ENCODE measurements at regions not wholly inside any gene's neighbourhood (a gene's known extent, or its start where the extent isn't known, plus 50 kb on each side); places are given as distances from the start of the nearest gene placed in this dataset.

DNA sequence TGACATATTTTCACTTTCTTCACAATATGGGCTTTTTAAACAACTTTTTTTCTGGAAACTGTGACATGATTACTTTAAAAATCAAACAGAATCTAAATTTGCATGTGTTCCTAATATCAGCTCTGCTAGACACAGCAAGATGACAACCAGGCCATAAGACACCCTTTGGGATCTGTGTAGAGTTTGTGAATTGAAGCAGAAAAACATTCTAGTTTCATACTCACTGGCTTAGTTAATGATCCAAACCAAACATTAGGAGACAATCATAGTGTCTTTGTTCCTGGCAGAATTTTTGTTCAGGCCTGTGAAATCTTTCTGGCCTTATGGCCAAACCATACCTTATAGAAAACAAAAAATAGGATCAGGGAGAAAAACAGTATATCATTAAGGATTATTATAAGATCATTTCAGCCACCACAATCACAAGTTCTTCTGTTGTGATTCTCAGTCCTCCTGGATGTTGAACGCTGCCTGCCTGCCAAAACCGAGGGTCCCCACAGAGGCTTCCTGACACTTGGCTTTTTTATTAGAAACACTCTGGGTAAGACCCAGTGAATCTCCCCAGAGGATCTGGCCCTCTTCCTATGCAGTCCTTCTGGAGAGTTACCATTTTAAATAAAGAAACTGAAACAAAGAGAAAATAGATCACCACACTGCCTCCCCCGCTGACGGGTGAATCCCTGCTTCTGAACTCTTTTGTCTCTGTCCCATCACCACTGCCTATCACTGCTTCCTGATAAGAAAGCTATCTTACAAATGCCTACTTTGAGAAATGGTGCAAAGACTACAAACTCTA is 79.2 kb upstream of the PPP1R3C start:
- Histone ChIP-seq H3K4me2 (ENCODE audit: low read depth, low read length, poor library complexity, severe bottlenecking) (no peak overlapping the region), H3K27me3 (ENCODE audit: insufficient read depth, low read length, poor library complexity, severe bottlenecking) (no peaks in the 10 kb centered on the region), H3K4me3 (ENCODE audit: low read length, poor library complexity, severe bottlenecking) (no peak overlapping the region)

DNA sequence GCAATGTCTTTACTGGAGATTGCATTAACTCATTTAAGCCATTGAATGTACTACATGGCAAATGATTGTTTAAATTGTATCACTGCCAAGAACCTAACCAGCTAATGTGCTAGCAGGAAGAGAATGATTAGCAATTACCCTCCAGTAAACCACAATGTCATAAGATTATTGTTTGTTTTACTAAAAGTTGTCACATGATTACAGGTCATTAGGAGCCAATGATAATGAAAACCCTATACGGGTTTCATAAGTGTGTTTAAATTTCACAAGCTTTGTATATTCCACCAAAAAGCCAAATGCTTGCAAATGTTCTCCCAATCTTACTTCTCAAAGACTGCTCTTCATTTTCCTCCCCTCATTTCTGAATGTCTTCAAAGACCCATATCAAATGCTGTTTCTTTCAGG is 76.5 kb upstream of the PPP1R3C start:
- no peak overlapping the region for H3K4me2 ChIP-seq (ENCODE audit: low read depth, low read length, poor library complexity, severe bottlenecking)
- H4K20me1 ChIP-seq (ENCODE audit: insufficient read depth, low read length, poor library complexity, severe bottlenecking), result no peaks in the 10 kb centered on the region
- no peak for TF ChIP-seq EZH2phosphoT487 (IDR thresholded peaks at IDR 0.05; ENCODE audit: borderline replicate concordance)

More for the DNA sequence above, 79.2 kb upstream of the PPP1R3C start:
- H4K20me1 ChIP-seq (ENCODE audit: insufficient read depth, low read length, poor library complexity, severe bottlenecking), result no peaks in the 10 kb centered on the region
- H3K9me3 ChIP-seq (ENCODE audit: insufficient read depth, low read depth, low read length), result no peaks in the 10 kb centered on the region
- H3F3A ChIP-seq (ENCODE audit: low read depth), result no peaks in the 10 kb centered on the region
- H2AFZ ChIP-seq (ENCODE audit: low read length), result peak overlapping the region; percentile 15; the same call in 1 of the 2 replicates
- peaks cover 10% of the 10 kb centered on the region for H3K4me1 ChIP-seq (ENCODE audit: insufficient read depth, low read length, poor library complexity, severe bottlenecking)
- no peaks in the 10 kb centered on the region for H3K36me3 ChIP-seq (ENCODE audit: insufficient read depth, low read length)
- H3K79me2 ChIP-seq (ENCODE audit: insufficient read depth, low read length), result no peaks in the 10 kb centered on the region
- no peak overlapping the region for H3K9ac ChIP-seq (ENCODE audit: low read depth, low read length, poor library complexity, severe bottlenecking)
- TF ChIP-seq, protein P1, sequence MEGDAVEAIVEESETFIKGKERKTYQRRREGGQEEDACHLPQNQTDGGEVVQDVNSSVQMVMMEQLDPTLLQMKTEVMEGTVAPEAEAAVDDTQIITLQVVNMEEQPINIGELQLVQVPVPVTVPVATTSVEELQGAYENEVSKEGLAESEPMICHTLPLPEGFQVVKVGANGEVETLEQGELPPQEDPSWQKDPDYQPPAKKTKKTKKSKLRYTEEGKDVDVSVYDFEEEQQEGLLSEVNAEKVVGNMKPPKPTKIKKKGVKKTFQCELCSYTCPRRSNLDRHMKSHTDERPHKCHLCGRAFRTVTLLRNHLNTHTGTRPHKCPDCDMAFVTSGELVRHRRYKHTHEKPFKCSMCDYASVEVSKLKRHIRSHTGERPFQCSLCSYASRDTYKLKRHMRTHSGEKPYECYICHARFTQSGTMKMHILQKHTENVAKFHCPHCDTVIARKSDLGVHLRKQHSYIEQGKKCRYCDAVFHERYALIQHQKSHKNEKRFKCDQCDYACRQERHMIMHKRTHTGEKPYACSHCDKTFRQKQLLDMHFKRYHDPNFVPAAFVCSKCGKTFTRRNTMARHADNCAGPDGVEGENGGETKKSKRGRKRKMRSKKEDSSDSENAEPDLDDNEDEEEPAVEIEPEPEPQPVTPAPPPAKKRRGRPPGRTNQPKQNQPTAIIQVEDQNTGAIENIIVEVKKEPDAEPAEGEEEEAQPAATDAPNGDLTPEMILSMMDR (conservative IDR thresholded peaks at IDR 0.05; ENCODE audit: low read length), result no peak
- H3K9me2 ChIP-seq (replicated peaks; ENCODE audit: low read depth, low read length), result no peaks in the 10 kb centered on the region

DNA sequence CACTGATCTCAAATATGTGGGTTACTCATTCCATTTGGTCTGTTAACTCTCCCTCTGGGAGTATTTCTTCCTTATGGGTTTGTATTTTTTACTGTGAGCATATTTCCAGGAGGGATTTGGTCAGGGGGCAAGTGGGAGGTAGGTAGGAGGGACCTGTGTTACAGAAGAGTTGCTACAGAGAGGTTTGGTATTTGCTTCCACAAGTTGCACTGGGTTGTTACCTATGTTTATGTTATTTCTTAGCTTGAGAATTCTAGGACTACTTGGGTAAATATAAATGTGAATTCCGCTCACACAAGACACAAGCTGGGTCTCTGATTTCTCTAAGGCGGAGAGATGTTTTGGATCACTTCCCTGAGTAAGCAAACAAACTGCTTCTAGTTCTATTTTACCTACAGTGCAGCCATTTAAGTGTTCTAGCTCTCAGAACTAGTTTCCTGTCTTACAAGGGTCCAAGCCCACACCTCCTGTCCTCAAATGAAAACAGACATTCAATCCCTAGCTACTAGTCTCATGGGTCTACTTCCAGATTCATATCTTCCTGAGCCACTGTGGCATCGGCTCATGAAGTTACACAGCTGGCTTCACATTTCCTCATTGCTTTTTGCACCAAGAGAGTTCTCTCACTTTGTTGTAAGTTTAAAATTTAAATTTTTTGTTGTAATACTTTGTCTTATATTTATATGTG is 75.4 kb upstream of the PPP1R3C start:
- TF ChIP-seq EZH2phosphoT487 (IDR thresholded peaks at IDR 0.05; ENCODE audit: borderline replicate concordance), result no peak
- TF ChIP-seq, protein P1 (conservative IDR thresholded peaks at IDR 0.05; ENCODE audit: low read length), result no peak
- no peaks in the 10 kb centered on the region for H3K27me3 ChIP-seq (ENCODE audit: insufficient read depth, low read length, poor library complexity, severe bottlenecking)
- H3K9ac ChIP-seq (ENCODE audit: low read depth, low read length, poor library complexity, severe bottlenecking), result no peak overlapping the region

More for the DNA sequence above, 76.5 kb upstream of the PPP1R3C start:
- Histone ChIP-seq H3K9ac (ENCODE audit: low read depth, low read length, poor library complexity, severe bottlenecking) (no peak overlapping the region), H2AFZ (ENCODE audit: low read length) (no peak overlapping the region), H3K9me2 (replicated peaks; ENCODE audit: low read depth, low read length) (no peaks in the 10 kb centered on the region), H3K27me3 (ENCODE audit: insufficient read depth, low read length, poor library complexity, severe bottlenecking) (no peaks in the 10 kb centered on the region), H3K4me1 (ENCODE audit: insufficient read depth, low read length, poor library complexity, severe bottlenecking) (peaks cover 10% of the 10 kb centered on the region), H3K9me3 (ENCODE audit: insufficient read depth, low read depth, low read length) (no peaks in the 10 kb centered on the region), H3K36me3 (ENCODE audit: insufficient read depth, low read length) (no peaks in the 10 kb centered on the region), H3K4me3 (ENCODE audit: low read length, poor library complexity, severe bottlenecking) (no peak overlapping the region), H3K79me2 (ENCODE audit: insufficient read depth, low read length) (no peaks in the 10 kb centered on the region), H3F3A (ENCODE audit: low read depth) (no peaks in the 10 kb centered on the region)

More for the DNA sequence above, 75.4 kb upstream of the PPP1R3C start:
- Histone ChIP-seq H4K20me1 (ENCODE audit: insufficient read depth, low read length, poor library complexity, severe bottlenecking) (no peaks in the 10 kb centered on the region), H3K4me2 (ENCODE audit: low read depth, low read length, poor library complexity, severe bottlenecking) (no peak overlapping the region), H3K4me3 (ENCODE audit: low read length, poor library complexity, severe bottlenecking) (no peak overlapping the region), H3K9me2 (replicated peaks; ENCODE audit: low read depth, low read length) (no peaks in the 10 kb centered on the region), H3K36me3 (ENCODE audit: insufficient read depth, low read length) (no peaks in the 10 kb centered on the region), H2AFZ (ENCODE audit: low read length) (0 out of 2 replicates have a peak overlapping the region, but pooled peaks have one; percentile 9), H3K9me3 (ENCODE audit: insufficient read depth, low read depth, low read length) (no peaks in the 10 kb centered on the region), H3K79me2 (ENCODE audit: insufficient read depth, low read length) (no peaks in the 10 kb centered on the region), H3F3A (ENCODE audit: low read depth) (no peaks in the 10 kb centered on the region), H3K4me1 (ENCODE audit: insufficient read depth, low read length, poor library complexity, severe bottlenecking) (peaks cover 10% of the 10 kb centered on the region)

Data from Loucy (cell line).